Suppressor macrophage (primary cell): ENCODE measurements at regions not wholly inside any gene's neighbourhood (a gene's known extent, or its start where the extent isn't known, plus 50 kb on each side); places are given as distances from the start of the nearest gene placed in this dataset.

Source experiments
- DNase-seq, 4 experiments: peaks; one replicate each; pipeline ENCODE4 v3.0.0-alpha.2; 2020 to 2022

GRCh38 chr2:147108548-147108947 is 736.3 kb upstream of the ACVR2A start:
- DNase-seq: no peak

- DNase-seq: no peak
Measured at GRCh38 chr2:147101941-147102790, 742.7 kb upstream of the ACVR2A start.

GRCh38 chr2:147100406-147101035 is 744.3 kb upstream of the ACVR2A start:
- no peak for DNase-seq

GRCh38 chr2:147099845-147100244 is 745.0 kb upstream of the ACVR2A start:
- no peak for DNase-seq

GRCh38 chr2:147098940-147099339 is 745.9 kb upstream of the ACVR2A start:
- no peak for DNase-seq

GRCh38 chr2:147097747-147098146 is 747.1 kb upstream of the ACVR2A start:
- DNase-seq: no peak

GRCh38 chr2:147096671-147097070 is 748.2 kb upstream of the ACVR2A start:
- DNase-seq: peak in 1 of 4 experiments; percentile 10

- DNase-seq: no peak
Measured at GRCh38 chr2:147095376-147095775, 749.5 kb upstream of the ACVR2A start.

GRCh38 chr2:147094077-147094476 is 750.8 kb upstream of the ACVR2A start:
- DNase-seq: no peak

GRCh38 chr2:147092266-147092665 is 752.6 kb upstream of the ACVR2A start:
- DNase-seq: no peak

- no peak for DNase-seq
Measured at GRCh38 chr2:147091448-147091847, 753.4 kb upstream of the ACVR2A start.

GRCh38 chr2:147088871-147089270 is 756.0 kb upstream of the ACVR2A start:
- no peak for DNase-seq

- DNase-seq: no peak
Measured at GRCh38 chr2:147086715-147087114, 758.1 kb upstream of the ACVR2A start.

- peak in 1 of 4 experiments; percentile 11 for DNase-seq
Measured at GRCh38 chr2:147083664-147084063, 761.2 kb upstream of the ACVR2A start.

GRCh38 chr2:147082850-147083522 is 761.8 kb upstream of the ACVR2A start:
- peak; percentile 70 to 80 (median 75) for DNase-seq

- no peak for DNase-seq
Measured at GRCh38 chr2:147081831-147082230, 763.0 kb upstream of the ACVR2A start.

- DNase-seq: no peak
Measured at GRCh38 chr2:147076634-147077033, 768.2 kb upstream of the ACVR2A start.

GRCh38 chr2:147068071-147068470 is 776.8 kb upstream of the ACVR2A start:
- no peak for DNase-seq

GRCh38 chr2:147067136-147067535 is 777.7 kb upstream of the ACVR2A start:
- DNase-seq: no peak

GRCh38 chr2:147062073-147062472 is 782.8 kb upstream of the ACVR2A start:
- DNase-seq: no peak

- DNase-seq: no peak
Measured at GRCh38 chr2:147061269-147061668, 783.6 kb upstream of the ACVR2A start.

GRCh38 chr2:147057892-147058490 is 786.8 kb upstream of the ACVR2A start:
- no peak for DNase-seq

- DNase-seq: no peak
Measured at GRCh38 chr2:147051814-147052213, 793.0 kb upstream of the ACVR2A start.
